ENCODE measurements at regions not wholly inside any gene's neighbourhood (a gene's known extent, or its start where the extent isn't known, plus 50 kb on each side); places are given as distances from the start of the nearest gene placed in this dataset.

- H3K4me1 ChIP-seq (replicated peaks; ENCODE audit: insufficient read depth), result no peaks in the 10 kb centered on the region
- no peaks in the 10 kb centered on the region for H4K20me1 ChIP-seq (ENCODE audit: insufficient read depth)
- H3K9me2 ChIP-seq (ENCODE audit: insufficient read depth), result no peaks in the 10 kb centered on the region
- no peak for DNase-seq
- H2AFZ ChIP-seq, result no peak overlapping the region
- no peaks in the 10 kb centered on the region for H3K9me3 ChIP-seq (ENCODE audit: insufficient read depth, low read depth)
- ChIA-PET POLR2A (ENCODE audit: unreplicated experiment) (no interaction called here), CTCF (no interaction called here)
- H3K4me3 ChIP-seq, result no peak overlapping the region
- H3K27me3 ChIP-seq (ENCODE audit: insufficient read depth, low read depth), result no peaks in the 10 kb centered on the region
- H3K27ac ChIP-seq, result no peak overlapping the region
- H3K79me2 ChIP-seq (ENCODE audit: low read depth), result no peaks in the 10 kb centered on the region
- H3F3A ChIP-seq (ENCODE audit: insufficient read depth, low read depth), result no peaks in the 10 kb centered on the region
- TF ChIP-seq CTCF (conservative IDR thresholded peaks at IDR 0.05) (no peak), EZH2 (IDR thresholded peaks at IDR 0.05; ENCODE audit: low read depth) (no peak)
- BruUV-seq (replicated peaks), result no TSS peak
- H3K36me3 ChIP-seq (ENCODE audit: low read depth), result no peaks in the 10 kb centered on the region
- intact Hi-C loops (cut with micrococcal nuclease; ENCODE audit: unreplicated experiment), result no loop called here
- no peak overlapping the region for H3K4me2 ChIP-seq
Observed at GRCh38 chr11:11170352-11171084, 182.5 kb downstream of the CSNK2A3 start.

GRCh38 chr11:11169715-11170351 lies 183.2 kb downstream of the CSNK2A3 start:
- Histone ChIP-seq H3K36me3 (ENCODE audit: low read depth) (no peaks in the 10 kb centered on the region), H3K4me3 (no peak overlapping the region), H3K27ac (no peak overlapping the region), H4K20me1 (ENCODE audit: insufficient read depth) (no peaks in the 10 kb centered on the region), H3K27me3 (ENCODE audit: insufficient read depth, low read depth) (no peaks in the 10 kb centered on the region), H3K9me2 (ENCODE audit: insufficient read depth) (no peaks in the 10 kb centered on the region), H3K4me2 (no peak overlapping the region), H3K4me1 (replicated peaks; ENCODE audit: insufficient read depth) (no peaks in the 10 kb centered on the region), H3F3A (ENCODE audit: insufficient read depth, low read depth) (no peaks in the 10 kb centered on the region), H2AFZ (no peak overlapping the region), H3K9me3 (ENCODE audit: insufficient read depth, low read depth) (no peaks in the 10 kb centered on the region), H3K79me2 (ENCODE audit: low read depth) (no peaks in the 10 kb centered on the region)
- CTCF ChIA-PET, result no interaction called here
- POLR2A ChIA-PET (ENCODE audit: unreplicated experiment), result no interaction called here
- BruUV-seq (replicated peaks), result no TSS peak
- no peak for DNase-seq
- TF ChIP-seq EZH2 (IDR thresholded peaks at IDR 0.05; ENCODE audit: low read depth) (no peak), CTCF (conservative IDR thresholded peaks at IDR 0.05) (no peak)
- intact Hi-C loops (cut with micrococcal nuclease; ENCODE audit: unreplicated experiment), result no loop called here

- POLR2A ChIA-PET (ENCODE audit: unreplicated experiment), result interaction anchor here (0.6 kb wide), 1 partner anchor 359 kb away, joined by 3 read pairs; no protein-coding TSS in a partner anchor
Observed at GRCh38 chr11:11167806-11168205, 185.2 kb downstream of the CSNK2A3 start.

More at GRCh38 chr11:11167806-11168205, 185.2 kb downstream of the CSNK2A3 start:
- no peaks in the 10 kb centered on the region for H3K79me2 ChIP-seq (ENCODE audit: low read depth)
- no peak overlapping the region for H2AFZ ChIP-seq
- H4K20me1 ChIP-seq (ENCODE audit: insufficient read depth), result no peaks in the 10 kb centered on the region
- H3K4me3 ChIP-seq, result no peak overlapping the region
- no peaks in the 10 kb centered on the region for H3K4me1 ChIP-seq (replicated peaks; ENCODE audit: insufficient read depth)
- no peaks in the 10 kb centered on the region for H3K9me2 ChIP-seq (ENCODE audit: insufficient read depth)
- CTCF ChIA-PET, result no interaction called here
- H3K36me3 ChIP-seq (ENCODE audit: low read depth), result no peaks in the 10 kb centered on the region
- 0 out of 2 replicates have a peak, but pooled peaks cover 12% of the 10 kb centered on the region for H3K27me3 ChIP-seq (ENCODE audit: insufficient read depth, low read depth)
- intact Hi-C loops (cut with micrococcal nuclease; ENCODE audit: unreplicated experiment), result no loop called here
- H3K27ac ChIP-seq, result no peak overlapping the region
- H3K9me3 ChIP-seq (ENCODE audit: insufficient read depth, low read depth), result no peaks in the 10 kb centered on the region
- no peak overlapping the region for H3K4me2 ChIP-seq
- no peak for DNase-seq
- no peak for TF ChIP-seq EZH2 (IDR thresholded peaks at IDR 0.05; ENCODE audit: low read depth)
- TF ChIP-seq CTCF (conservative IDR thresholded peaks at IDR 0.05), result no peak
- BruUV-seq (replicated peaks), result no TSS peak
- no peaks in the 10 kb centered on the region for H3F3A ChIP-seq (ENCODE audit: insufficient read depth, low read depth)
